Neural cell (in vitro differentiated cells): ENCODE measurements at regions not wholly inside any gene's neighbourhood (a gene's known extent, or its start where the extent isn't known, plus 50 kb on each side); places are given as distances from the start of the nearest gene placed in this dataset.

Experiments used
- H2AFZ ChIP-seq: fragments of 200-600, 300-800 bp; sonication (generic), shearing (Covaris generic); 2 replicates; pipeline ENCODE4 v1.6.0; 2014; ENCODE audit warnings: low read depth, mild to moderate bottlenecking, antibody characterized with exemption, low read length, moderate library complexity
- H3F3A ChIP-seq: fragments of 200-600 bp; shearing (Covaris generic); 2 replicates; pipeline ENCODE4 v1.6.1; 2016; ENCODE audit warnings: mild to moderate bottlenecking, moderate library complexity, mixed read lengths, antibody characterized with exemption, low read length; ENCODE audit not compliant: insufficient read depth, poor library complexity, severe bottlenecking
- H3K27ac ChIP-seq: fragments of 200-600, 300-800 bp; sonication (generic), shearing (Covaris generic); 2 replicates; pipeline ENCODE4 v1.5.1; 2014; ENCODE audit warnings: mild to moderate bottlenecking, low read length, moderate library complexity
- H3K27me3 ChIP-seq: fragments of 300-800, 200-600 bp; sonication (generic), shearing (Covaris generic); 2 replicates; pipeline ENCODE4 v1.6.0; 2014; ENCODE audit warnings: mild to moderate bottlenecking, low read depth, low read length, moderate library complexity; ENCODE audit not compliant: insufficient read depth
- H3K36me3 ChIP-seq: fragments of 300-800, 200-600 bp; sonication (generic), shearing (Covaris generic); 2 replicates; pipeline ENCODE4 v1.5.1; 2014; ENCODE audit warnings: mild to moderate bottlenecking, antibody characterized with exemption, low read length, moderate library complexity; ENCODE audit not compliant: insufficient read depth
- H3K4me2 ChIP-seq: fragments of 300-800, 200-600 bp; sonication (generic), shearing (Covaris generic); 2 replicates; pipeline ENCODE4 v1.6.0; 2014; ENCODE audit warnings: mild to moderate bottlenecking, low read length
- H3K4me3 ChIP-seq: fragments of 300-800, 200-600 bp; sonication (generic), shearing (Covaris generic); 2 replicates; pipeline ENCODE4 v1.5.1; 2014; ENCODE audit warnings: mild to moderate bottlenecking, low read length, moderate library complexity
- H3K79me2 ChIP-seq: fragments of 200-600 bp; shearing (Covaris generic); replicated peaks from 2 replicates; pipeline ENCODE4 v1.6.0; 2014; ENCODE audit warnings: mild to moderate bottlenecking, low read length, moderate library complexity; ENCODE audit not compliant: insufficient read depth
- H3K9ac ChIP-seq: fragments of 300-800, 200-600 bp; sonication (generic), shearing (Covaris generic); 2 replicates; pipeline ENCODE4 v1.6.1; 2016; ENCODE audit warnings: mild to moderate bottlenecking, low read length, mixed read lengths
- H3K9me2 ChIP-seq: fragments of 200-600 bp; shearing (Covaris generic); 2 replicates; pipeline ENCODE4 v1.6.1; 2016; ENCODE audit warnings: mild to moderate bottlenecking, low read length, mixed read lengths; ENCODE audit not compliant: insufficient read depth
- H3K9me3 ChIP-seq: fragments of 200-600, 300-800 bp; sonication (generic), shearing (Covaris generic); 2 replicates; pipeline ENCODE4 v1.6.1; 2016; ENCODE audit warnings: mild to moderate bottlenecking, mixed run types, low read length, moderate library complexity, mixed read lengths
- H4K20me1 ChIP-seq: fragments of 200-600 bp; shearing (Covaris generic); 2 replicates; pipeline ENCODE4 v1.6.1; 2016; ENCODE audit warnings: mild to moderate bottlenecking, mixed run types; ENCODE audit not compliant: insufficient read depth
- CTCF ChIP-seq: fragments of 450-650 bp; IDR thresholded peaks from 2 replicates; pipeline ENCODE4 v1.5.1; 2014; ENCODE audit warnings: antibody characterized with exemption, mild to moderate bottlenecking, moderate library complexity; ENCODE audit not compliant: poor library complexity, severe bottlenecking
- EP300 ChIP-seq: fragments of 450-650 bp; conservative IDR thresholded peaks from 2 replicates; pipeline ENCODE4 v1.6.1; 2014; ENCODE audit warnings: antibody characterized with exemption, mild to moderate bottlenecking, moderate library complexity; ENCODE audit not compliant: poor library complexity, severe bottlenecking
- EZH2 ChIP-seq: fragments of 200-600, 300-800 bp; shearing (Covaris generic), sonication (generic); IDR thresholded peaks from 2 replicates; pipeline ENCODE4 v1.6.1; 2014; ENCODE audit warnings: antibody characterized with exemption, low read length, borderline replicate concordance, mild to moderate bottlenecking; ENCODE audit not compliant: insufficient read depth, poor library complexity, severe bottlenecking
- MXI1 ChIP-seq: fragments of 450-650 bp; conservative IDR thresholded peaks from 2 replicates; pipeline ENCODE4 v1.6.1; 2014; ENCODE audit warnings: antibody characterized with exemption, mild to moderate bottlenecking; ENCODE audit not compliant: poor library complexity, severe bottlenecking
- POLR2AphosphoS5 ChIP-seq: IDR thresholded peaks from 2 replicates; pipeline ENCODE4 v1.6.1; 2012
- RAD21 ChIP-seq: fragments of 450-650 bp; conservative IDR thresholded peaks from 2 replicates; pipeline ENCODE4 v1.6.1; 2014; ENCODE audit warnings: antibody characterized with exemption, mild to moderate bottlenecking, moderate library complexity
- SMC3 ChIP-seq: fragments of 450-650 bp; conservative IDR thresholded peaks from 2 replicates; pipeline ENCODE4 v1.6.1; 2014; ENCODE audit warnings: antibody characterized with exemption, mild to moderate bottlenecking, moderate library complexity; ENCODE audit not compliant: poor library complexity
- TAF1 ChIP-seq: IDR thresholded peaks from 2 replicates; pipeline ENCODE4 v1.6.1; 2012; ENCODE audit warnings: low read depth
- TF ChIP-seq, protein P1 (sequence below): IDR thresholded peaks from 2 replicates; pipeline ENCODE4 v1.6.1; 2012; ENCODE audit warnings: borderline replicate concordance

DNA sequence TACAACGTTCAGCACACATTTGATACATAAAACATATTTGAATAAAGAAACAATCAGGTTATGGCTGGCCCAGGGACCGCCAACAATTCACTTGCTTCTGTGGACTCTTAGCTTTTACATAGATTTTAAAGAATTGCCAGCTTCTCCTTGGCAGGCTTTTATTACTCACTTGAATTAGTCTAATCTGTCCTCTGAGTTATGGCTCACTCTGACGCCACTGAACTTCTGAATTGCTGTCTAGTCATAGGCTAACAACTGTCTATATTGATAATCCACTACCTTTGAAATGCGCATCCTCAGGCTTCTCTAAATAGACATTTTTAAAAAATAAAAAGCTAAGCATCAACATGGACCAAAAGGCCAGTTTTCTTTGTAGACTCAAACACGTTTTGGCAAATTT, 317.4 kb upstream of the SGCD start:
- Histone ChIP-seq H3K9me2 (no peaks in the 10 kb centered on the region), H4K20me1 (no peaks in the 10 kb centered on the region), H3K79me2 (no peaks in the 10 kb centered on the region), H3F3A (no peaks in the 10 kb centered on the region), H2AFZ (no peak overlapping the region), H3K9me3 (no peaks in the 10 kb centered on the region), H3K36me3 (no peaks in the 10 kb centered on the region), H3K9ac (no peak overlapping the region), H3K27ac (no peak overlapping the region), H3K4me2 (no peak overlapping the region), H3K27me3 (no peaks in the 10 kb centered on the region), H3K4me3 (no peak overlapping the region)
- TF ChIP-seq EZH2 = no peak
- no peak for TF ChIP-seq MXI1
- TF ChIP-seq SMC3 = no peak
- no peak for TF ChIP-seq RAD21
- no peak for TF ChIP-seq CTCF

DNA sequence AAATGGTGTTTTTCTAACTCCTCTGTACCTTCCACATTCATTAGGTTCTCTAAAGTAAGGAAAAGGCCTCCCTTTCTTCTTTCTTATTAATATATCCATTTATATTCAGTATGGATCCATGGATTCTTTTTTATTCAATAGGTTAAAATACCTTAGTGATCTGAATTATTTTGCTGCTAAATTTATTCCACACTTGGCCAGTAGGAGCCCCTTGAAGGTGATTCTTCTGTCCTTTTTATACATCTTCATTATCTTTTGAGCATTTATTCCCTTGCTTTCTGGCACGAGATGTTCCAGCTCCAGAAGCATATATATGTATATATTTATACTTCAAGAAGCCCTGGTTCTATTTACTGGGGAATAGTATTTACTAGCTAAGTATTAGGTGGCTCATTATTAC, 311.8 kb upstream of the SGCD start:
- no peaks in the 10 kb centered on the region for H3K27me3 ChIP-seq
- H3K4me3 ChIP-seq = no peak overlapping the region
- H3K36me3 ChIP-seq = no peaks in the 10 kb centered on the region
- H4K20me1 ChIP-seq = no peaks in the 10 kb centered on the region
- no peaks in the 10 kb centered on the region for H3K79me2 ChIP-seq
- H2AFZ ChIP-seq = no peak overlapping the region
- no peak overlapping the region for H3K27ac ChIP-seq
- no peak for TF ChIP-seq RAD21
- TF ChIP-seq POLR2AphosphoS5 = no peak
- TF ChIP-seq TAF1 = no peak
- TF ChIP-seq SMC3 = no peak
- TF ChIP-seq EP300 = no peak
- TF ChIP-seq, protein P1, sequence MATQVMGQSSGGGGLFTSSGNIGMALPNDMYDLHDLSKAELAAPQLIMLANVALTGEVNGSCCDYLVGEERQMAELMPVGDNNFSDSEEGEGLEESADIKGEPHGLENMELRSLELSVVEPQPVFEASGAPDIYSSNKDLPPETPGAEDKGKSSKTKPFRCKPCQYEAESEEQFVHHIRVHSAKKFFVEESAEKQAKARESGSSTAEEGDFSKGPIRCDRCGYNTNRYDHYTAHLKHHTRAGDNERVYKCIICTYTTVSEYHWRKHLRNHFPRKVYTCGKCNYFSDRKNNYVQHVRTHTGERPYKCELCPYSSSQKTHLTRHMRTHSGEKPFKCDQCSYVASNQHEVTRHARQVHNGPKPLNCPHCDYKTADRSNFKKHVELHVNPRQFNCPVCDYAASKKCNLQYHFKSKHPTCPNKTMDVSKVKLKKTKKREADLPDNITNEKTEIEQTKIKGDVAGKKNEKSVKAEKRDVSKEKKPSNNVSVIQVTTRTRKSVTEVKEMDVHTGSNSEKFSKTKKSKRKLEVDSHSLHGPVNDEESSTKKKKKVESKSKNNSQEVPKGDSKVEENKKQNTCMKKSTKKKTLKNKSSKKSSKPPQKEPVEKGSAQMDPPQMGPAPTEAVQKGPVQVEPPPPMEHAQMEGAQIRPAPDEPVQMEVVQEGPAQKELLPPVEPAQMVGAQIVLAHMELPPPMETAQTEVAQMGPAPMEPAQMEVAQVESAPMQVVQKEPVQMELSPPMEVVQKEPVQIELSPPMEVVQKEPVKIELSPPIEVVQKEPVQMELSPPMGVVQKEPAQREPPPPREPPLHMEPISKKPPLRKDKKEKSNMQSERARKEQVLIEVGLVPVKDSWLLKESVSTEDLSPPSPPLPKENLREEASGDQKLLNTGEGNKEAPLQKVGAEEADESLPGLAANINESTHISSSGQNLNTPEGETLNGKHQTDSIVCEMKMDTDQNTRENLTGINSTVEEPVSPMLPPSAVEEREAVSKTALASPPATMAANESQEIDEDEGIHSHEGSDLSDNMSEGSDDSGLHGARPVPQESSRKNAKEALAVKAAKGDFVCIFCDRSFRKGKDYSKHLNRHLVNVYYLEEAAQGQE = no peak
- TF ChIP-seq CTCF = no peak
- TF ChIP-seq EZH2 = no peak
- TF ChIP-seq MXI1 = no peak
- H3F3A ChIP-seq = no peaks in the 10 kb centered on the region
- no peak overlapping the region for H3K9ac ChIP-seq
- no peaks in the 10 kb centered on the region for H3K9me3 ChIP-seq
- no peak overlapping the region for H3K4me2 ChIP-seq
- no peaks in the 10 kb centered on the region for H3K9me2 ChIP-seq
